IMR-90 (cell line): ENCODE measurements at regions not wholly inside any gene's neighbourhood (a gene's known extent, or its start where the extent isn't known, plus 50 kb on each side); places are given as distances from the start of the nearest gene placed in this dataset.

Experiments
- ATAC-seq: fragments of 200-7000 bp; cut with Tn5 transposase; 2 replicates; pipeline ENCODE4 v1.9.1; 2020; ENCODE audit warnings: low read depth, mild to moderate bottlenecking, moderate library complexity
- BruUV-seq: library from RNA; stranded (reverse); fragments of 400-500 nt; replicated peaks from 2 replicates; lab custom pipeline; 2021; lab: Mats Ljungman, UMichigan
- CTCF ChIA-PET: fragments of 300-600 bp; formaldehyde crosslinking; extraction: SDS; loops from one replicate; lab custom pipeline; 2021; ENCODE audit warnings: antibody characterized with exemption; lab: Yijun Ruan, JAX
- POLR2A ChIA-PET: fragments of 300-600 bp; sonication (Branson Sonifier 250); formaldehyde crosslinking; loops from one replicate; lab custom pipeline; 2022; ENCODE audit warnings: antibody characterized with exemption; ENCODE audit not compliant: unreplicated experiment; lab: Charles Lee
- DNase-seq: peaks from one replicate; pipeline ENCODE4 v3.0.0; 2013
- H2AFZ ChIP-seq: replicated peaks from 2 replicates; pipeline ENCODE3; 2013; ENCODE audit warnings: low read length, mild to moderate bottlenecking; ENCODE audit not compliant: poor library complexity
- H2AK5ac ChIP-seq: 2 replicates; pipeline ENCODE4 v1.6.1; 2013; ENCODE audit warnings: low read depth, low read length, inconsistent platforms
- H2AK9ac ChIP-seq: replicated peaks from 2 replicates; pipeline ENCODE3; 2013; ENCODE audit warnings: mild to moderate bottlenecking, low read depth, low read length, moderate library complexity; ENCODE audit not compliant: poor library complexity
- H2BK120ac ChIP-seq: 2 replicates; pipeline ENCODE4 v1.6.1; 2013; ENCODE audit warnings: low read depth, low read length, inconsistent platforms
- H2BK15ac ChIP-seq: 3 replicates; pipeline ENCODE4 v1.6.1; 2013; ENCODE audit warnings: low read depth, low read length, inconsistent platforms
- H2BK20ac ChIP-seq: 2 replicates; pipeline ENCODE4 v1.6.1; 2013; ENCODE audit warnings: low read depth, mild to moderate bottlenecking, inconsistent platforms, low read length, moderate library complexity
- H2BK5ac ChIP-seq: 2 replicates; pipeline ENCODE4 v1.6.1; 2013; ENCODE audit warnings: mild to moderate bottlenecking, low read depth, low read length, inconsistent platforms; ENCODE audit not compliant: poor library complexity, severe bottlenecking
- H3K14ac ChIP-seq: replicated peaks from 2 replicates; pipeline ENCODE4 v1.6.1; 2013; ENCODE audit warnings: low read depth, low read length, inconsistent platforms
- H3K18ac ChIP-seq: 2 replicates; pipeline ENCODE4 v1.6.1; 2013; ENCODE audit warnings: low read depth, low read length, control low read depth
- H3K23ac ChIP-seq: 2 replicates; pipeline ENCODE4 v1.6.1; 2013; ENCODE audit warnings: low read depth, low read length, inconsistent platforms
- H3K27ac ChIP-seq: 2 replicates; pipeline ENCODE4 v1.5.1; 2013; ENCODE audit warnings: mild to moderate bottlenecking, control low read depth, low read length; ENCODE audit not compliant: insufficient read depth
- H3K27me3 ChIP-seq: 2 replicates; pipeline ENCODE4 v1.6.1; 2013; ENCODE audit warnings: low read length; ENCODE audit not compliant: control insufficient read depth, insufficient read depth
- H3K36me3 ChIP-seq: 2 replicates; pipeline ENCODE4 v1.6.1; 2013; ENCODE audit warnings: low read length, mixed read lengths; ENCODE audit not compliant: control insufficient read depth, insufficient read depth
- H3K4ac ChIP-seq: 2 replicates; pipeline ENCODE4 v1.6.1; 2013; ENCODE audit warnings: low read depth, low read length, inconsistent platforms
- H3K4me1 ChIP-seq: 2 replicates; pipeline ENCODE4 v1.6.1; 2013; ENCODE audit warnings: low read length, mixed read lengths; ENCODE audit not compliant: control insufficient read depth, insufficient read depth
- H3K4me2 ChIP-seq: 2 replicates; pipeline ENCODE4 v1.6.1; 2013; ENCODE audit warnings: low read depth, mild to moderate bottlenecking, control low read depth, low read length, moderate library complexity
- H3K4me3 ChIP-seq: 2 replicates; pipeline ENCODE4 v1.5.1; 2013; ENCODE audit warnings: low read depth, mild to moderate bottlenecking, control low read depth, low read length, moderate library complexity; ENCODE audit not compliant: insufficient read depth
- H3K56ac ChIP-seq: 2 replicates; pipeline ENCODE4 v1.6.1; 2013; ENCODE audit warnings: low read length, inconsistent platforms; ENCODE audit not compliant: insufficient read depth; ENCODE audit errors: extremely low read depth
- H3K79me1 ChIP-seq, 2 experiments: 2 replicates each; pipeline ENCODE4 v1.6.1; 2013; ENCODE audit warnings: low read length in 2 of 2, inconsistent platforms in 1 of 2, low read depth in 1 of 2
- H3K9ac ChIP-seq: 2 replicates; pipeline ENCODE4 v1.6.1; 2013; ENCODE audit warnings: low read depth, low read length, control low read depth
- H3K9me1 ChIP-seq: 2 replicates; pipeline ENCODE4 v1.6.1; 2013; ENCODE audit warnings: low read length, inconsistent platforms; ENCODE audit not compliant: insufficient read depth
- H3K9me3 ChIP-seq: 2 replicates; pipeline ENCODE4 v1.6.1; 2013; ENCODE audit warnings: low read length; ENCODE audit not compliant: control insufficient read depth, insufficient read depth
- H4K20me1 ChIP-seq: 2 replicates; pipeline ENCODE4 v1.6.1; 2013; ENCODE audit warnings: low read length, inconsistent platforms; ENCODE audit not compliant: insufficient read depth
- H4K5ac ChIP-seq: 2 replicates; pipeline ENCODE4 v1.6.1; 2013; ENCODE audit warnings: mild to moderate bottlenecking, low read depth, low read length, control low read depth
- H4K8ac ChIP-seq, 2 experiments: 2 replicates each; pipeline ENCODE4 v1.6.1; 2013; ENCODE audit warnings: low read depth in 2 of 2, low read length in 2 of 2, control low read depth in 1 of 2, inconsistent platforms in 1 of 2
- H4K91ac ChIP-seq: 2 replicates; pipeline ENCODE4 v1.6.1; 2013; ENCODE audit warnings: low read depth, low read length, inconsistent platforms; ENCODE audit not compliant: insufficient read depth
- BHLHE40 ChIP-seq: fragments of 150-350 bp; IDR thresholded peaks from 2 replicates; pipeline ENCODE4 v1.6.1; 2016; ENCODE audit warnings: mild to moderate bottlenecking, low read depth, low read length
- CEBPB ChIP-seq: IDR thresholded peaks from 2 replicates; pipeline ENCODE4 v1.6.1; 2012; ENCODE audit warnings: low read depth, low read length, improper control_type of control experiment
- CHD1 ChIP-seq: IDR thresholded peaks from 2 replicates; pipeline ENCODE4 v1.6.1; 2012; ENCODE audit warnings: low read depth, low read length, improper control_type of control experiment
- CTCF ChIP-seq: conservative IDR thresholded peaks from 2 replicates; pipeline ENCODE4 v1.5.1; 2012; ENCODE audit warnings: mild to moderate bottlenecking, low read depth, low read length, improper control_type of control experiment
- FOS ChIP-seq: fragments of 150-350 bp; IDR thresholded peaks from 2 replicates; pipeline ENCODE4 v1.6.1; 2016; ENCODE audit warnings: low read depth, low read length
- MAFK ChIP-seq: IDR thresholded peaks from 2 replicates; pipeline ENCODE4 v1.6.1; 2012; ENCODE audit warnings: low read depth, low read length, improper control_type of control experiment
- MAZ ChIP-seq: IDR thresholded peaks from 2 replicates; pipeline ENCODE4 v1.6.1; 2012; ENCODE audit warnings: low read depth, mild to moderate bottlenecking, low read length, improper control_type of control experiment, moderate library complexity, borderline replicate concordance
- NFE2L2 ChIP-seq: fragments of 150-350 bp; IDR thresholded peaks from 2 replicates; pipeline ENCODE4 v1.6.1; 2016; ENCODE audit warnings: low read depth, mild to moderate bottlenecking, low read length
- POLR2A ChIP-seq: IDR thresholded peaks from 2 replicates; pipeline ENCODE4 v1.6.1; 2012; ENCODE audit warnings: mild to moderate bottlenecking, low read depth, low read length
- RAD21 ChIP-seq: IDR thresholded peaks from 2 replicates; pipeline ENCODE4 v1.6.1; 2012; ENCODE audit warnings: low read length, improper control_type of control experiment
- RCOR1 ChIP-seq: IDR thresholded peaks from 2 replicates; pipeline ENCODE4 v1.6.1; 2012; ENCODE audit warnings: mild to moderate bottlenecking, low read length, improper control_type of control experiment; ENCODE audit not compliant: insufficient replicate concordance
- RFX5 ChIP-seq: IDR thresholded peaks from 2 replicates; pipeline ENCODE4 v1.8.0; 2012; ENCODE audit warnings: low read depth, mild to moderate bottlenecking, low read length, moderate library complexity
- WGBS, 2 experiments: methylation state at CpG; one replicate each; pipeline versions ENCODE4 v1.1.5 to v1.1.7; 2013; ENCODE audit warnings: missing lambda C conversion rate in 2 of 2; ENCODE audit not compliant: insufficient read length in 1 of 2; ENCODE audit errors: extremely low coverage in 2 of 2; 5-methylcytosine and 5-hydroxymethylcytosine counted together
- dilution Hi-C: fragments of 300-500 bp; cut with HindIII; formaldehyde crosslinking; loops from one replicate; pipeline ENCODE4 v1.14.3; 2018; ENCODE audit warnings: low sequenced_read_pairs; ENCODE audit not compliant: unreplicated experiment
- in situ Hi-C: fragments of 300-500 bp; cut with MboI; formaldehyde crosslinking; loops from 3 replicates; pipeline ENCODE4 v1.14.3; 2019; ENCODE audit warnings: low sequenced_read_pairs, inconsistent platforms, mixed read lengths
- intact Hi-C: fragments of 100-400 bp; cut with micrococcal nuclease; formaldehyde crosslinking; loops from 2 replicates; pipeline ENCODE4 v1.10.0; 2022
- TF ChIP-seq, protein P1 (sequence below): fragments of 150-350 bp; IDR thresholded peaks from 2 replicates; pipeline ENCODE4 v1.6.1; 2017; ENCODE audit warnings: mild to moderate bottlenecking, antibody characterized with exemption, low read length, low read depth
- TF ChIP-seq, protein P2 (sequence below): fragments of 150-350 bp; IDR thresholded peaks from 2 replicates; pipeline ENCODE4 v1.6.1; 2016; ENCODE audit warnings: low read depth, mild to moderate bottlenecking, low read length, moderate library complexity, borderline replicate concordance

DNA sequence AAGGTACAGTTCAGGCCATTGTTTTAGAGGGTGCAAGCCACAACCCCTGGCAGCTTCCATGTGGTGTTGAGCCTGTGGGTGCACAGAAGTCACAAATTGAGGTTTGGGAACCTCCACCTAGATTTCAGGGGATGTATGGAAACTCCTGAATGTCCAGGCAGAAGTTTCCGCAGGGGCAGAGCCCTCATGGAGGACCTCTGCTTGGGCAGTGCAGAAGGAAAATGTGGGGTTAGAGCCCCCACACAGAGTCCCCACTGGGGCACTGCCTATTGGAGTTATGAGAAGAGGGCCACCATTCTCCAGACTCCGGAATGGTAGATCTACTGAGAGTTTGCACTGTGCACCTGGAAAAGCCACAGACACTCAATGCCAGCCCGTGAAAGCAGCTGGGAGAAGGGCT, 242.0 kb upstream of the ACTRT1 start:
- Histone ChIP-seq H4K91ac (no peak overlapping the region), H3K4me2 (no peak overlapping the region), H3K36me3 (no peaks in the 10 kb centered on the region), H3K9me1 (no peaks in the 10 kb centered on the region), H3K27me3 (no peaks in the 10 kb centered on the region), H3K9ac (no peak overlapping the region), H3K27ac (no peak overlapping the region), H2BK20ac (no peak overlapping the region), H2BK15ac (no peak overlapping the region), H3K14ac (no peak overlapping the region), H2AK5ac (no peak overlapping the region), H3K18ac (no peak overlapping the region), H3K4ac (no peak overlapping the region), H3K79me1 (no peaks in the 10 kb centered on the region), H4K5ac (no peak overlapping the region), H3K4me3 (no peak overlapping the region), H2BK120ac (no peak overlapping the region), H3K9me3 (no peaks in the 10 kb centered on the region), H2BK5ac (no peak overlapping the region), H3K56ac (no peak overlapping the region), H4K8ac (no peak overlapping the region), H4K20me1 (no peaks in the 10 kb centered on the region), H2AFZ (no peak overlapping the region), H2AK9ac (no peak overlapping the region), H3K4me1 (no peaks in the 10 kb centered on the region), H3K23ac (no peak overlapping the region)
- in situ Hi-C loops: no loop called here
- CTCF ChIA-PET: no interaction called here
- no CpG with 5 or more reads among the region's 3 CpGs for WGBS, 2 experiments
- TF ChIP-seq CHD1 (no peak), CTCF (no peak), RAD21 (no peak), RCOR1 (no peak), MAFK (no peak), FOS (no peak), RFX5 (no peak), CEBPB (no peak), MAZ (no peak), NFE2L2 (no peak), BHLHE40 (no peak), POLR2A (no peak)
- TF ChIP-seq, protein P1, sequence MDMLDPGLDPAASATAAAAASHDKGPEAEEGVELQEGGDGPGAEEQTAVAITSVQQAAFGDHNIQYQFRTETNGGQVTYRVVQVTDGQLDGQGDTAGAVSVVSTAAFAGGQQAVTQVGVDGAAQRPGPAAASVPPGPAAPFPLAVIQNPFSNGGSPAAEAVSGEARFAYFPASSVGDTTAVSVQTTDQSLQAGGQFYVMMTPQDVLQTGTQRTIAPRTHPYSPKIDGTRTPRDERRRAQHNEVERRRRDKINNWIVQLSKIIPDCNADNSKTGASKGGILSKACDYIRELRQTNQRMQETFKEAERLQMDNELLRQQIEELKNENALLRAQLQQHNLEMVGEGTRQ: no peak
- TF ChIP-seq, protein P2, sequence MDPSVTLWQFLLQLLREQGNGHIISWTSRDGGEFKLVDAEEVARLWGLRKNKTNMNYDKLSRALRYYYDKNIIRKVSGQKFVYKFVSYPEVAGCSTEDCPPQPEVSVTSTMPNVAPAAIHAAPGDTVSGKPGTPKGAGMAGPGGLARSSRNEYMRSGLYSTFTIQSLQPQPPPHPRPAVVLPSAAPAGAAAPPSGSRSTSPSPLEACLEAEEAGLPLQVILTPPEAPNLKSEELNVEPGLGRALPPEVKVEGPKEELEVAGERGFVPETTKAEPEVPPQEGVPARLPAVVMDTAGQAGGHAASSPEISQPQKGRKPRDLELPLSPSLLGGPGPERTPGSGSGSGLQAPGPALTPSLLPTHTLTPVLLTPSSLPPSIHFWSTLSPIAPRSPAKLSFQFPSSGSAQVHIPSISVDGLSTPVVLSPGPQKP: no peak
- POLR2A ChIA-PET: no interaction called here
- intact Hi-C loops: no loop called here
- no TSS peak for BruUV-seq
- no peak for ATAC-seq
- no peak for DNase-seq
- dilution Hi-C loops: no loop called here
